ENCODE measurements at regions not wholly inside any gene's neighbourhood (a gene's known extent, or its start where the extent isn't known, plus 50 kb on each side); places are given as distances from the start of the nearest gene placed in this dataset.
"Not testable (repeated sequence)": the region's sequence is repeated elsewhere in the genome, so short reads cannot be mapped to it uniquely, and the experiment has no call there.

DNA sequence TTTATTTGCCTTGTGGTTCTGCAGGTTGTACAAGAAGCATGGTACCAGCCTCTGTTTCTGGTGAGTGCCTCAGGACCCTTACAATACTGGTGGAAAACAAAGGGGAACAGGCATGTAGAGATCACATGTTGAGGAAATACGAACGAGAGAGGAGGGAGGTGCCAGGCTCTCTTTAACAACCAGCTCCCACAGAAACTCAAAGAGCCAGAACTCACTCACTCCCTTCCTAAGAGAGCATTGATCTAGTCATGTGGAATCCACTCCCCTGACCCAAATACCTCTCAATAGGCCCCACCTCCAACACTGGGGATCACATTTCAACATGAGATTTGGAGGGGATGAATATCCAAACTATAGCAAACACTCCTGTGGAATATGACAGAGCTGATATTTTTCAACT lies 938.0 kb downstream of the GALC start:
- no peak for DNase-seq (ENCODE audit: low read depth)

- DNase-seq (ENCODE audit: low read depth): no peak
Measured at GRCh38 chr14:87052646-87053225, 940.2 kb downstream of the GALC start.

DNA sequence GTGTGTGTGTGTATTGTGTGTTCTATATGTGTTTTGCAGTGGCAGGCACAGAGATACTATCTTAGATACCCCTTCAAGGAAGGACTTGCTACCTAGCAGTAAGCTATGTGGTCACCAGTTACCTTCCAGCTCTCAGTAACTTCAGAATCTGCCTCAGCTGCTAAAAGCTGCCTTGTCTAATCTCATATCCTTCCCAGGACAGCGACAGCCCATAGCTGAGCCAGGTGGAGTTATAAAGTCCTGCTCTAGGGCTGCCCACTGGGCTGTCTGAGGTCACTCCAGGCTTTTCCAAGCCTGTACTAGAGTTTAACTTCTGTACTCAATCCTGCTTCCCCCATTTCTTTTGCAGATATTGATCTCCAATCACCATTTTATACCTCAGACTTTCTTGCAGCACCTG lies 942.6 kb downstream of the GALC start:
- no peak for DNase-seq (ENCODE audit: low read depth)

DNA sequence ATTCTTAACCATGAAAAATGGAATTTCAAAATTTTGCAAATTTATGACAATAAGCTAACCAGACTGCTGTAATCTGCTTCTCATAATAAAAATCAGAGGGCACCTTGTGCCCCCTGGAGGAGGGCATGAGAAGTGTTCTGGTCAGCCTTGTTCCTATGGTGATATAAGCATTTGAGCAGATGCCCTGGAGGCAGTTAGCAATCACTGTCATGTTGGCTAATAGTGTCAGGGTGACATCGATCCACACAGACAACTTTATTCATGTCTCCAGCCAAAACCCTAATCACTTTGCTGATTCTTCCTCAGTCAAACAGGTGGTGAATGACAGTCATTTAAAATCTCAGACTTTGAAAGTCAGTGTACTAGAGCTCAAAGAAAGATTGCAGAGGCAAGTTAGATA lies 943.0 kb downstream of the GALC start:
- no peak for DNase-seq (ENCODE audit: low read depth)

GRCh38 chr14:87046960-87047359 lies 946.0 kb downstream of the GALC start:
- no peak for DNase-seq (ENCODE audit: low read depth)

DNA sequence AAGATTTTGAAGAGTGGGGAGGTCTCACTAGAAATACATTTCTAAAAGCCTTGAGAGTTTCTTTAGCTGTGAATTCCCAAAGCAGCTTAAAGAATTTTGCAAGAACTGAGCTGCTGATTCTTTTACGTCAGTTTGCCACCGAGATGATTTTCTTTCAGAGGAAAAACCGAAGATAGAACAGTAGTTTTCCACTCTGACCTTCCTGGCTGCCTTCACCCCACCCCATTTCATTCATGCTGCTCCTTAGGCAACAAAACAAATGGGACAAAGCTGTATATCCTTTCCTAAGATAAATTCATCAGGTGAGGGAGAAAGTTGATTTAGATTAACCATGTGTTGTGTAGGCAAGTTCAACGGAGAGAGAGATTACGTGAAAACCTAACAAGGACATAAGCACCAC lies 947.0 kb downstream of the GALC start:
- no peak for DNase-seq (ENCODE audit: low read depth)

DNA sequence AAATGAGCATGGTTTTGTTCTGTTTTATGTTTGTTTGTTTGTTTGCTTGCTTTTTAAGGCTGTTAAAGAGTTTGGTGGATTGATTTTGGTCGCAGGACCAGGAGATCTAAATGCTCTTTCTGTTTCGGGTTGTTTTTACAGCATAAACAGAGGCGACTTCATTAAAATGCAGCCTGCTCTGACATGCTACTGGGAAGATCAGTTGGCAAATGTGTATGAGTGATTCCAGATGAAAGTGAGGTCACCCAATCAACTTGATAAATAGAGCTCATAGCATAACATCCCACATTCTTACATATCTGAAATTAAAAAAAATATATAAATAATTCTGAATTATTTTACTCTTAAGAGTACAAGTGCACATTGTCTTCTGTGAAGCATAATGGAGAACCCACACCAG lies 947.7 kb downstream of the GALC start:
- peak; percentile 8 for DNase-seq (ENCODE audit: low read depth)

DNA sequence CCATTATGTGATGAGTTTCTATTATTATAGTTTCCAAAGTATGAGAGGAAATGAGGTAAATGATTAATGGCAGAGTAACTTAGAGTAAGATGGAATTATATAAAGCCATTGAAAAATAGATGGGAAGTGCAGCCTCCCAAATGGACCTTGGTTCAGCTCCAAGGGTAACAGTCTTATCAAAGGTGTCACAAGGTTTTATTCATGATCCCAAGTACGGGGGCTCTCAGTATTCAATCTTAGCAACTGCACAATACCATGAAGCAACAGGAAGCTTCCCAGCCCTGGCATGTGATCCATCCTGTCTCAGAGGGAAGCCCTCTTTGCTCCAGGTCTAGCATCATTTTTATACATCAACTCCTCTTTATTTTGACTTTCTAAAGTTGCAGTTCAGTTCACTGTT lies 948.2 kb downstream of the GALC start:
- DNase-seq (ENCODE audit: low read depth): no peak

DNA sequence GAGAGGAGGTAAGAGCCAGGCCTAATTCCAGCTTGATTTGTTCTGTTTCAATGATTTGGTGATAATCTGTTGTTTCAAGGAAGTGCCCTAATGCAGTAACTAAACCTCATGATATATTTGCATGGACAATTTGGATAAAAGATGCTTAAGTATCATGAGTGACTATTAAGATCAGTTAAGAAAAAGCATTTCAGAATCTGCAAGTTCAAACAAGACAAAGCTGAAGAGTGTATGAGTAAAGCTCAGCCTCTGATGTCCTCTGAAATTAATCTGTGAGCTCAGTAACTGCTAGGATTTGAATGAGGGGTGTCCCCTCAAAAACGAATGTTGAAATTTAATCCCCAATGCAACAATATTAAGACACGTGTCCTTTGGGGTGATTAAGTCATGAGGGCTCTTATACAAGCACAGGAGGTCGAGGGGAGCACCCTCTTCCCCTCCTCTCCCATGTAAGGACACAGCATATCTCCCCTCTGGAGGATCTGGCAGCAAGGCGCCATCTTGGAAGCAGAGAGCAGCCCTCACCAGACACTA lies 949.2 kb downstream of the GALC start:
- no peak for DNase-seq (ENCODE audit: low read depth)

- no peak for DNase-seq (ENCODE audit: low read depth)
Measured at GRCh38 chr14:87042354-87042753, 950.6 kb downstream of the GALC start.

DNA sequence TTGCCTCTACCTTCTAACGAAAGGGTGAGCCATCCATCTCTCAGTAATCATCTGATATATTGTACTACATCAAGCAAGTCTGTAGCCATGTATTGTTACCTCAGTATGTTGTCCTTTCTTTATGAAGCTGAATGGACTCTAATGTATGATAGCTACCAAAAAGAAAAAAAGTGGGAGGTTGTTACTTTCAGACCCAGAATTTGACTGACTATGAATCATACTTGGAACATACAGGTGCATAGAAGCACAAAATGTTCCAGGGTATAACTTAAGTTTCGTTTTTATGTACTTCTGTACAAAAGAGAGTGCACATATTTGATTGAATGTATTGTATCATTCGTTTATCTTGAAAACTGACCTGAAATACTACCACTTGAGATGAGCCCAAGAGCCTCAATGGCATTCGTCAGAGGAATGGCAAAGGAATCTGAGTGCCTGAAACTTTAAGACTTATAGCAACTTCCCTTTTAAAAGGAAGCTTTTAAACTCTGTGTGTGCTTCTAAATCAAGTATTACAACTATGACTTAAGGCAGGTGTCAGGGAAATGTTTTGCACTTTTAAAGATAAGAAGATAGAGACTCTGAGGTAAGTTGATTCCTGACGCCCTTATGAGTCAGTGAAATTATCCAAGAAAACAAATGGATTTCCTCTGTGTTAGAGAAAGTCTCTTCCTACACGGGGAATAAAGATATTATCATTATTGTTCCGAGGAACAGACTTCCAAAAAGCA lies 951.5 kb downstream of the GALC start:
- no peak for DNase-seq (ENCODE audit: low read depth)

DNA sequence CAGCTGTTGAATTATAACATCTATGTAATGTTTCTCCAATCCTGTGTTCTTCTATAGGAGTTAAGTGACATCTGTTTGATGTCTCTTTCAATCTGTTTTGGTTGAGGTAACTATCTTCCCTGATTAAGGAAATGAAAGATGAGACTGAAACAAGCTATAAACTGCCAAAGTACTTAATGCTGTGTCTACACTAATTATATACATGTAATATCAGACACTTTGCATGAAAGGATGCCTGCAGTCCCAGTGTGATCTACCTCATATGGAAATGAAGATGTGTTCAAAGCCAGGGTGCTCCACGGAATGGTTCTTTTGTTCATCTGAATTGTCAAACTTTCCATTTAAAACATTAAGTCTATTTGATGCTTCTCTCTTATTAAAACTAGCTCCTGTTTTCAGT lies 958.3 kb downstream of the GALC start:
- no peak for DNase-seq (ENCODE audit: low read depth)

DNA sequence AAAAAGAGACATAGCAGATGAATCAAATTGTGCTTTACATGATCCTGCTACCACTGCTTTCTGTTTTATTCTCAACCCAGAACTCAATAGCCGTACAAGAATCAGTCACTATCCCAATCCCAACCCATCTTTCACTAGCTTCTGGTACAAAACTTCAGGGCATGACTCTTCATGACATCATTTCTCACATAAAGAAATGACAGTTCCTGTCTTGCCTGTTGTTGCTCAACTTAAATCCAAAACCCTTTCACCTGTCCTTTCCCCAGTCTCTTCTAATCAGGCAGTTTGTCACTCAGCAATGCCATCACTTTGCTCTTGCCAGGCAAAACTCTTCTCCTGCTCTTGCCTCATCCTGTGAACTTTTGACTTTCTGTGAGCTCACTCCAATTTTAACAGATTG lies 962.8 kb downstream of the GALC start:
- DNase-seq (ENCODE audit: low read depth): no peak

GRCh38 chr14:87020106-87020505 lies 972.9 kb downstream of the GALC start:
- not testable (repeated sequence) for DNase-seq (ENCODE audit: low read depth)

- DNase-seq (ENCODE audit: low read depth): no peak
Measured at GRCh38 chr14:87018294-87018693, 974.7 kb downstream of the GALC start.

DNA sequence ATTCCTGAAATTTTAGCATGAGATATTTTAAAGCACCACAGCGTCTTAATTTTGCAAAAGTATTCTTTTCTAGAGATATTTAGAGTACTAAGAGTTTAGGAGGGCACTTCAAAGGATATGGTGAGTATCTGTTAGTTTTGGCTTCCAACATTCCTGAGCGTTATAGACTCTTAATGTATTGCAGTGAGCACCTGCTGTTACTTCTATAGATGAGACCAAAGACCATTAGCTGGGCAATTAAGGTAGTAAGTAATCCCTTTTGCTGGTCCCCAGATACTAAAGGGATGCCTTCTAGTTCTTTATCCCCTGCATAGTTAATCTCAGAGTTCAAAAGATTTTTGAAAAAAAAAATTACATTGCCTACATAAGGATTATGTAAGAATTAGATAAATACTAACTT lies 975.6 kb downstream of the GALC start:
- DNase-seq (ENCODE audit: low read depth): no peak

DNA sequence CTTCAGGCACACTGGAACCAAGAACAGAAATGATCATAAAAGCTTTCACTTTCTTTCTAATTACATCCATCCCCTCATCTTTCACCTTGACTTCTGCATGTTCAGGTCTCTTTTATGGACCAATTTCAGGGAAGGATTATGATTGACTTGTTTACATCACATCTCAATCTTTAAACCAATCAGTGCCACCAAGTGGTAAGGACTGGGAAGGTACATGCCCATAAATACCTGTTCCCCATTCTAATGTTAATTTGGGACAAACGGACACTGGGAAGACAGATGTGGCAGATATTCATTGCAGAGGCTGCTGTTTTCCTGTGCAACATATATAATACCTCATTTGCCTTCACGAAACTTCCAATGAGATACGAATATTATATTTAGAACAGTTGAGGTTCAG lies 978.1 kb downstream of the GALC start:
- no peak for DNase-seq (ENCODE audit: low read depth)

GRCh38 chr14:87013583-87013982 lies 979.4 kb downstream of the GALC start:
- DNase-seq (ENCODE audit: low read depth): no peak

- DNase-seq (ENCODE audit: low read depth): no peak
Measured at GRCh38 chr14:87008965-87009364, 984.0 kb downstream of the GALC start.

DNA sequence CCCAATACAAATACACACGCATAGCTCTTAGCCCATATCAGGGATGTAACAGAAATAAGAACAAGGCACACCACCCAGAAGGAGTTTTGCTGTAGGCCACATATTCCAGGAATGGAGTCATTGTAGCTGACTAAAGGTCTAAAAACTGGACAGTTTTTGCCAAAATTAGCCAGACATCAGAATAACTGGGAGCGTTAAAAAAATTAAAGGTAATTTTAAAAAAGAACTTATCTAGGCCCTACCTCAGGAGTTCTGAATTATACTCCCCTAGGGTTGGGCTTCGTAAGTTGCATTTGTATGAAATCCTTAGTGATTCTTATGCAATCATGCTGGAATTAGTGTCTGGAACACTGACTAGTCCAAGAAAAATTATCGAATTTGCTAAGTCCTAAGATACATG lies 987.7 kb downstream of the GALC start:
- DNase-seq (ENCODE audit: low read depth): no peak

DNA sequence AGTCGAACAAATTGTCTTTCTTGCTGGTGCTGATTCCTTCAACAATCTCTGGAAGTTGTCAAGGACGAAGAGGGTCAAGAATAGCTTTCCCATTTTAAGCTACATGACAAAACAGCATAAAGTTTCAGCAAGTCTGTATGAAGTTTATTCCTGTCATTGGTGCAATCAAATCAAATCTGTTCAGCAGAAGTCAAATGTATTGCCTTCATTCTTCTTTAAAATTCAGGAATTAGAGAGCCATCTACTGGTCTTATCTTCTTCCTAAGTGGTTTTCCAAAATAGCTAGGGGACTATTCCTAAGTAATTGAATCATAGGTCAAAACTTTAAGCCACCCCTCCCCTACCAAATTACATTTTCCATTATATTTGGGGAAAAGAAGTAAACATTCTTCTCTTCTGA lies 990.2 kb downstream of the GALC start:
- no peak for DNase-seq (ENCODE audit: low read depth)

DNA sequence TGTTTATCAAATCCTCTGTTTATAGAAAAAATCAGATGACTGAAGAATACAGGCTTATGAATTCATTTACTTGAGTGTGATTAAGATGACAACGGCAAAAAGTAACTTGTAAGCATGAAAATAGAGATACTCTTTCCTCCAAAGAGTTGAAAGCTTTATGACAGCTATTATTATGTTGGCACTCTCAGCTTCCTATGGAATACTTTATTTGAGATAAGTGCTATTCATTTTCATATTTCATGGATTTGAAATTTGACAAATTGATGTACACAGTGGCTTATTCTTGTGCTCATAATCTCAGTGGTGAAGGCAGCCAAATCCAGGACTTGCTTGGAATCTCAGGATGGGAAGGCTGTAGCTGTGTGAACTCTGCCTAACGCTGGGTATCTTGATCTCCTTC lies 991.6 kb downstream of the GALC start:
- DNase-seq (ENCODE audit: low read depth): no peak

- DNase-seq (ENCODE audit: low read depth): no peak
Measured at GRCh38 chr14:87000081-87000480, 992.9 kb downstream of the GALC start.

- no peak for DNase-seq (ENCODE audit: low read depth)
Measured at GRCh38 chr14:86999036-86999435, 993.9 kb downstream of the GALC start.
